ENCODE measurements at regions not wholly inside any gene's neighbourhood (a gene's known extent, or its start where the extent isn't known, plus 50 kb on each side); places are given as distances from the start of the nearest gene placed in this dataset.

- no peak for DNase-seq (ENCODE audit: low spot score)
- H3K36me3 Mint-ChIP-seq (ENCODE audit: low read depth, unreplicated experiment): no peaks in the 10 kb centered on the region
- no peak for TF ChIP-seq CTCF (IDR thresholded peaks at IDR 0.05; ENCODE audit: unreplicated experiment)
- no peaks in the 10 kb centered on the region for H3K27me3 Mint-ChIP-seq (ENCODE audit: unreplicated experiment)
- no peak overlapping the region for H3K27ac Mint-ChIP-seq (ENCODE audit: unreplicated experiment)
- no peaks in the 10 kb centered on the region for H3K9me3 Mint-ChIP-seq (ENCODE audit: unreplicated experiment)
- no peak overlapping the region for H3K4me3 Mint-ChIP-seq (ENCODE audit: unreplicated experiment)
- no peaks in the 10 kb centered on the region for H3K4me1 Mint-ChIP-seq (ENCODE audit: unreplicated experiment)
These were observed 843.2 kb downstream of the AMY1C start for GRCh38 chr1:104592926-104593325.

GRCh38 chr1:104593413-104594187, 843.9 kb downstream of the AMY1C start:
- Mint-ChIP-seq H3K27me3 (ENCODE audit: unreplicated experiment) (no peaks in the 10 kb centered on the region), H3K27ac (ENCODE audit: unreplicated experiment) (no peak overlapping the region), H3K9me3 (ENCODE audit: unreplicated experiment) (no peaks in the 10 kb centered on the region), H3K4me1 (ENCODE audit: unreplicated experiment) (no peaks in the 10 kb centered on the region), H3K4me3 (ENCODE audit: unreplicated experiment) (no peak overlapping the region), H3K36me3 (ENCODE audit: low read depth, unreplicated experiment) (no peaks in the 10 kb centered on the region)
- TF ChIP-seq CTCF (IDR thresholded peaks at IDR 0.05; ENCODE audit: unreplicated experiment): no peak
- no peak for DNase-seq (ENCODE audit: low spot score)

GRCh38 chr1:104617474-104617873, 867.8 kb downstream of the AMY1C start:
- Mint-ChIP-seq H3K4me1 (ENCODE audit: unreplicated experiment) (no peaks in the 10 kb centered on the region), H3K9me3 (ENCODE audit: unreplicated experiment) (peaks cover 5% of the 10 kb centered on the region)

GRCh38 chr1:104621221-104621620, 871.5 kb downstream of the AMY1C start:
- Mint-ChIP-seq H3K36me3 (ENCODE audit: low read depth, unreplicated experiment) (peaks cover 3% of the 10 kb centered on the region), H3K27ac (ENCODE audit: unreplicated experiment) (no peak overlapping the region)
- no peak for TF ChIP-seq CTCF (IDR thresholded peaks at IDR 0.05; ENCODE audit: unreplicated experiment)

More at GRCh38 chr1:104617474-104617873, 867.8 kb downstream of the AMY1C start:
- TF ChIP-seq CTCF (IDR thresholded peaks at IDR 0.05; ENCODE audit: unreplicated experiment): no peak
- DNase-seq (ENCODE audit: low spot score): no peak
- Mint-ChIP-seq H3K27me3 (ENCODE audit: unreplicated experiment) (peaks cover 5% of the 10 kb centered on the region), H3K27ac (ENCODE audit: unreplicated experiment) (no peak overlapping the region), H3K4me3 (ENCODE audit: unreplicated experiment) (no peak overlapping the region), H3K36me3 (ENCODE audit: low read depth, unreplicated experiment) (peaks cover 3% of the 10 kb centered on the region)

GRCh38 chr1:104624538-104624937, 874.8 kb downstream of the AMY1C start:
- Mint-ChIP-seq H3K27me3 (ENCODE audit: unreplicated experiment) (no peaks in the 10 kb centered on the region), H3K36me3 (ENCODE audit: low read depth, unreplicated experiment) (no peaks in the 10 kb centered on the region), H3K4me3 (ENCODE audit: unreplicated experiment) (no peak overlapping the region), H3K4me1 (ENCODE audit: unreplicated experiment) (no peaks in the 10 kb centered on the region), H3K27ac (ENCODE audit: unreplicated experiment) (no peak overlapping the region), H3K9me3 (ENCODE audit: unreplicated experiment) (no peaks in the 10 kb centered on the region)
- DNase-seq (ENCODE audit: low spot score): no peak
- no peak for TF ChIP-seq CTCF (IDR thresholded peaks at IDR 0.05; ENCODE audit: unreplicated experiment)

More at GRCh38 chr1:104621221-104621620, 871.5 kb downstream of the AMY1C start:
- no peaks in the 10 kb centered on the region for H3K4me1 Mint-ChIP-seq (ENCODE audit: unreplicated experiment)
- peaks cover 5% of the 10 kb centered on the region for H3K9me3 Mint-ChIP-seq (ENCODE audit: unreplicated experiment)
- H3K4me3 Mint-ChIP-seq (ENCODE audit: unreplicated experiment): no peak overlapping the region
- DNase-seq (ENCODE audit: low spot score): no peak
- peaks cover 5% of the 10 kb centered on the region for H3K27me3 Mint-ChIP-seq (ENCODE audit: unreplicated experiment)
